ENCODE measurements at regions not wholly inside any gene's neighbourhood (a gene's known extent, or its start where the extent isn't known, plus 50 kb on each side); places are given as distances from the start of the nearest gene placed in this dataset.
"Not testable (repeated sequence)": the region's sequence is repeated elsewhere in the genome, so short reads cannot be mapped to it uniquely, and the experiment has no call there.

DNA sequence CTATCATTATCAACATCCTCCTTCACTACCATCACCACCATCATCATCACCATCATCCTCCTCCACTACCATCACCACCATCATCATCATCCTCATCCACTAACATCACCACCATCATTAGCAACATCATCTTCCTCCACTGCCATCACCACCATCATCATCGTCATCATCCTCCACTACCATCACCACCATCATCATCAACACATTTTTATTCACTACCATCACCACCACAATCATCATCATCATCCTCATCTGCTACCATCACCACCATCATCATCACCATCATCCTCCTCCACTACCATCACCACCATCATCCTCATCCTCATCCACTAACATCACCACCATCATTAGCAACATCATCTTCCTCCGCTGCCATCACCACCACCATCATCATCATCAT lies 639.2 kb upstream of the RBFOX1 start:
- TF ChIP-seq, protein P1, sequence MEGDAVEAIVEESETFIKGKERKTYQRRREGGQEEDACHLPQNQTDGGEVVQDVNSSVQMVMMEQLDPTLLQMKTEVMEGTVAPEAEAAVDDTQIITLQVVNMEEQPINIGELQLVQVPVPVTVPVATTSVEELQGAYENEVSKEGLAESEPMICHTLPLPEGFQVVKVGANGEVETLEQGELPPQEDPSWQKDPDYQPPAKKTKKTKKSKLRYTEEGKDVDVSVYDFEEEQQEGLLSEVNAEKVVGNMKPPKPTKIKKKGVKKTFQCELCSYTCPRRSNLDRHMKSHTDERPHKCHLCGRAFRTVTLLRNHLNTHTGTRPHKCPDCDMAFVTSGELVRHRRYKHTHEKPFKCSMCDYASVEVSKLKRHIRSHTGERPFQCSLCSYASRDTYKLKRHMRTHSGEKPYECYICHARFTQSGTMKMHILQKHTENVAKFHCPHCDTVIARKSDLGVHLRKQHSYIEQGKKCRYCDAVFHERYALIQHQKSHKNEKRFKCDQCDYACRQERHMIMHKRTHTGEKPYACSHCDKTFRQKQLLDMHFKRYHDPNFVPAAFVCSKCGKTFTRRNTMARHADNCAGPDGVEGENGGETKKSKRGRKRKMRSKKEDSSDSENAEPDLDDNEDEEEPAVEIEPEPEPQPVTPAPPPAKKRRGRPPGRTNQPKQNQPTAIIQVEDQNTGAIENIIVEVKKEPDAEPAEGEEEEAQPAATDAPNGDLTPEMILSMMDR (IDR thresholded peaks at IDR 0.05) = not testable (repeated sequence)
- TF ChIP-seq POLR2A, POLR2AphosphoS5 (IDR thresholded peaks at IDR 0.05): not testable (repeated sequence)

All from breast epithelium (tissue), 3 donors.